H1 (cell line): ENCODE measurements at regions not wholly inside any gene's neighbourhood (a gene's known extent, or its start where the extent isn't known, plus 50 kb on each side); places are given as distances from the start of the nearest gene placed in this dataset.
"Not testable (repeated sequence)": the region's sequence is repeated elsewhere in the genome, so short reads cannot be mapped to it uniquely, and the experiment has no call there.

Experiments
- BCL11A ChIP-seq, 2 experiments: IDR thresholded peaks; one replicate each; pipeline ENCODE4 v1.6.1; 2011; ENCODE audit warnings: low read depth in 2 of 2, low read length in 2 of 2, mild to moderate bottlenecking in 2 of 2
- CEBPB ChIP-seq: IDR thresholded peaks from 2 replicates; pipeline ENCODE4 v1.6.1; 2012; ENCODE audit warnings: low read depth, low read length
- CREB1 ChIP-seq: IDR thresholded peaks from 2 replicates; pipeline ENCODE4 v1.6.1; 2012; ENCODE audit warnings: inconsistent platforms
- EGR1 ChIP-seq: IDR thresholded peaks from 2 replicates; pipeline ENCODE4 v1.6.1; 2011; ENCODE audit warnings: low read depth, low read length, borderline replicate concordance
- EZH2 ChIP-seq: fragments of 200-600 bp; sonication (generic); IDR thresholded peaks from 2 replicates; pipeline ENCODE4 v1.7.1; 2012; ENCODE audit warnings: low read depth, mild to moderate bottlenecking, moderate library complexity, low read length, inconsistent platforms; ENCODE audit not compliant: severe bottlenecking
- POLR2A ChIP-seq, 2 experiments: IDR thresholded peaks; 1 replicate in 1 of 2; 2 replicates in 1 of 2; pipeline ENCODE4 v1.6.1; 2011; ENCODE audit warnings: low read depth in 2 of 2, low read length in 2 of 2, mild to moderate bottlenecking in 2 of 2; ENCODE audit errors: control extremely low read depth in 1 of 2
- POLR2AphosphoS5 ChIP-seq: IDR thresholded peaks from 2 replicates; pipeline ENCODE4 v1.6.1; 2011; ENCODE audit warnings: low read depth, low read length
- RAD21 ChIP-seq, 2 experiments: IDR thresholded peaks in 1 of 2; conservative IDR thresholded peaks in 1 of 2; 2 replicates each; pipeline ENCODE4 v1.6.1; 2011; ENCODE audit warnings: low read depth in 2 of 2, low read length in 2 of 2, improper control_type of control experiment in 1 of 2, inconsistent platforms in 1 of 2, mild to moderate bottlenecking in 1 of 2, moderate library complexity in 1 of 2
- SAP30 ChIP-seq: fragments of 300-600 bp; sonication (generic); IDR thresholded peaks from 2 replicates; pipeline ENCODE4 v1.7.1; 2012; ENCODE audit warnings: low read length, moderate library complexity, mild to moderate bottlenecking, inconsistent platforms; ENCODE audit not compliant: insufficient read depth, insufficient replicate concordance
- TF ChIP-seq, protein P1 (sequence below), 3 experiments: IDR thresholded peaks; 1 replicate in 2 of 3; 2 replicates in 1 of 3; pipeline versions ENCODE4 v1.5.1 to v1.6.1; 2011; ENCODE audit warnings: low read length in 3 of 3, mild to moderate bottlenecking in 3 of 3, inconsistent platforms in 2 of 3, low read depth in 1 of 3, moderate library complexity in 1 of 3; ENCODE audit not compliant: insufficient read depth in 1 of 3; ENCODE audit errors: control extremely low read depth in 1 of 3
- TF ChIP-seq, protein P2 (sequence below): IDR thresholded peaks from 2 replicates; pipeline ENCODE4 v1.6.1; 2012; ENCODE audit warnings: low read length, inconsistent platforms
- TF ChIP-seq, protein P3 (sequence below): IDR thresholded peaks from 2 replicates; pipeline ENCODE4 v1.6.1; 2012; ENCODE audit warnings: inconsistent platforms

DNA sequence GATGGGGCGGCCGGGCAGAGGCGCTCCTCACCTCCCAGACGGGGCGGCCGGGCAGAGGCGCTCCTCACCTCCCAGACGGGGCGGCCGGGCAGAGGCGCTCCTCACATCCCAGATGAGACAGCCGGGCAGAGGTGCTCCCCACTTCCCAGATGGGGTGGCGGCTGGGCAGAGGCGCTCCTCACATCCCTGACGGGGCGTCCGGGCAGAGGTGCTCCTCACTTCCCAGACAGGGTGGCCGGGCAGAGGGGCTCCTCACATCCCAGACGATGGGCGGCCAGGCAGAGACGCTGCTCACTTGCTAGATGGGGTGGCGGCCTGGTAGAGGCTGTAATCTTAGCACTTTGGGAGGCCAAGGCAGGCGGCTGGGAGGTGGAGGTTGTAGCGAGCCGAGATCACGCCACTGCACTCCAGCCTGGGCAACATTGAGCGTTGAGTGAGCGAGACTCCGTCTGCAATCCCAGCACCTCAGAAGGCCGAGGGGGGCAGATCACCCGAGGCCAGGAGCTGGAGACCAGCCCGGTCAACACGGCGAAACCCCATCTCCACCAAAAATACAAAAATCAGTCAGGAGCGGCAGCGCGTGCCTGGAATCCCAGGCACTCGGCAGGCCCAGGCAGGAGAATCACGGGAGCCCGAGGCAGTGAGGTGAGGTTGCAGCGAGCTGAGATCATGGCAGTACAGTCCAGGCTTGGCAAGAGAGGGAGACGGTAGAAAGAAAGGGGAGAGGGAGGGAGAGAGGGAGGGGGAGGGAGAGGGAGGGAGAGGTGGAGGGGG lies 141.4 kb downstream of the SMC2 start:
- TF ChIP-seq, protein P1, sequence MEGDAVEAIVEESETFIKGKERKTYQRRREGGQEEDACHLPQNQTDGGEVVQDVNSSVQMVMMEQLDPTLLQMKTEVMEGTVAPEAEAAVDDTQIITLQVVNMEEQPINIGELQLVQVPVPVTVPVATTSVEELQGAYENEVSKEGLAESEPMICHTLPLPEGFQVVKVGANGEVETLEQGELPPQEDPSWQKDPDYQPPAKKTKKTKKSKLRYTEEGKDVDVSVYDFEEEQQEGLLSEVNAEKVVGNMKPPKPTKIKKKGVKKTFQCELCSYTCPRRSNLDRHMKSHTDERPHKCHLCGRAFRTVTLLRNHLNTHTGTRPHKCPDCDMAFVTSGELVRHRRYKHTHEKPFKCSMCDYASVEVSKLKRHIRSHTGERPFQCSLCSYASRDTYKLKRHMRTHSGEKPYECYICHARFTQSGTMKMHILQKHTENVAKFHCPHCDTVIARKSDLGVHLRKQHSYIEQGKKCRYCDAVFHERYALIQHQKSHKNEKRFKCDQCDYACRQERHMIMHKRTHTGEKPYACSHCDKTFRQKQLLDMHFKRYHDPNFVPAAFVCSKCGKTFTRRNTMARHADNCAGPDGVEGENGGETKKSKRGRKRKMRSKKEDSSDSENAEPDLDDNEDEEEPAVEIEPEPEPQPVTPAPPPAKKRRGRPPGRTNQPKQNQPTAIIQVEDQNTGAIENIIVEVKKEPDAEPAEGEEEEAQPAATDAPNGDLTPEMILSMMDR (IDR thresholded peaks at IDR 0.05; ENCODE audit: control extremely low read depth in 1 of 3, insufficient read depth in 1 of 3, low read depth in 1 of 3, low read length in 3 of 3), result not testable (repeated sequence)
- not testable (repeated sequence) for TF ChIP-seq CREB1; RAD21 (IDR thresholded peaks at IDR 0.05 in 1 of 2, conservative IDR thresholded peaks at IDR 0.05 in 1 of 2; ENCODE audit: low read depth in 2 of 2, low read length in 2 of 2); SAP30; POLR2AphosphoS5; POLR2A (IDR thresholded peaks at IDR 0.05; ENCODE audit: control extremely low read depth in 1 of 2, low read depth in 2 of 2, low read length in 2 of 2); EZH2; BCL11A (IDR thresholded peaks at IDR 0.05; ENCODE audit: low read depth in 2 of 2, low read length in 2 of 2); CEBPB; EGR1
- TF ChIP-seq, protein P2, sequence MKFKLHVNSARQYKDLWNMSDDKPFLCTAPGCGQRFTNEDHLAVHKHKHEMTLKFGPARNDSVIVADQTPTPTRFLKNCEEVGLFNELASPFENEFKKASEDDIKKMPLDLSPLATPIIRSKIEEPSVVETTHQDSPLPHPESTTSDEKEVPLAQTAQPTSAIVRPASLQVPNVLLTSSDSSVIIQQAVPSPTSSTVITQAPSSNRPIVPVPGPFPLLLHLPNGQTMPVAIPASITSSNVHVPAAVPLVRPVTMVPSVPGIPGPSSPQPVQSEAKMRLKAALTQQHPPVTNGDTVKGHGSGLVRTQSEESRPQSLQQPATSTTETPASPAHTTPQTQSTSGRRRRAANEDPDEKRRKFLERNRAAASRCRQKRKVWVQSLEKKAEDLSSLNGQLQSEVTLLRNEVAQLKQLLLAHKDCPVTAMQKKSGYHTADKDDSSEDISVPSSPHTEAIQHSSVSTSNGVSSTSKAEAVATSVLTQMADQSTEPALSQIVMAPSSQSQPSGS, result not testable (repeated sequence)
- TF ChIP-seq, protein P3, sequence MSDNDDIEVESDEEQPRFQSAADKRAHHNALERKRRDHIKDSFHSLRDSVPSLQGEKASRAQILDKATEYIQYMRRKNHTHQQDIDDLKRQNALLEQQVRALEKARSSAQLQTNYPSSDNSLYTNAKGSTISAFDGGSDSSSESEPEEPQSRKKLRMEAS, result not testable (repeated sequence)
